Central memory CD8-positive, alpha-beta T cell (primary cell): ENCODE measurements at regions not wholly inside any gene's neighbourhood (a gene's known extent, or its start where the extent isn't known, plus 50 kb on each side); places are given as distances from the start of the nearest gene placed in this dataset.

ENCODE experiments used
- ATAC-seq: fragments of 150-1000 bp; cut with Tn5 transposase; replicated peaks from 2 replicates; pipeline ENCODE4 v1.10.0; 2022; ENCODE audit warnings: mild to moderate bottlenecking, moderate FRiP score, moderate number of reproducible peaks; ENCODE audit not compliant: poor library complexity, severe bottlenecking; ENCODE audit errors: extremely low read depth
- DNase-seq, 2 donors: peaks; one replicate each; pipeline ENCODE4 v3.0.0; 2021; ENCODE audit warnings: low spot score in 2 of 2
- H3K27ac Mint-ChIP-seq: one replicate; pipeline ENCODE4 v1.8.0; 2022; ENCODE audit warnings: low read depth, mild to moderate bottlenecking, moderate library complexity, mixed read lengths
- H3K27me3 Mint-ChIP-seq: one replicate; pipeline ENCODE4 v1.8.0; 2022; ENCODE audit warnings: mixed read lengths
- H3K36me3 Mint-ChIP-seq: one replicate; pipeline ENCODE4 v1.8.0; 2022; ENCODE audit warnings: mild to moderate bottlenecking, moderate library complexity, mixed read lengths; ENCODE audit not compliant: insufficient read depth
- H3K4me1 Mint-ChIP-seq: one replicate; pipeline ENCODE4 v1.8.0; 2022; ENCODE audit warnings: mixed read lengths
- H3K4me3 Mint-ChIP-seq: one replicate; pipeline ENCODE4 v1.8.0; 2022; ENCODE audit warnings: mild to moderate bottlenecking, moderate library complexity, mixed read lengths
- H3K9me3 Mint-ChIP-seq: one replicate; pipeline ENCODE4 v1.8.0; 2022; ENCODE audit warnings: mixed read lengths

- DNase-seq (no peak), ATAC-seq (no peak)
- Mint-ChIP-seq H3K27me3 (no peaks in the 10 kb centered on the region), H3K4me1 (no peaks in the 10 kb centered on the region), H3K36me3 (no peaks in the 10 kb centered on the region), H3K27ac (no peak overlapping the region), H3K4me3 (no peak overlapping the region), H3K9me3 (peaks cover 34% of the 10 kb centered on the region)
Measured at GRCh38 chr4:171759274-171759673, 53.9 kb upstream of the GALNTL6 start.

DNA sequence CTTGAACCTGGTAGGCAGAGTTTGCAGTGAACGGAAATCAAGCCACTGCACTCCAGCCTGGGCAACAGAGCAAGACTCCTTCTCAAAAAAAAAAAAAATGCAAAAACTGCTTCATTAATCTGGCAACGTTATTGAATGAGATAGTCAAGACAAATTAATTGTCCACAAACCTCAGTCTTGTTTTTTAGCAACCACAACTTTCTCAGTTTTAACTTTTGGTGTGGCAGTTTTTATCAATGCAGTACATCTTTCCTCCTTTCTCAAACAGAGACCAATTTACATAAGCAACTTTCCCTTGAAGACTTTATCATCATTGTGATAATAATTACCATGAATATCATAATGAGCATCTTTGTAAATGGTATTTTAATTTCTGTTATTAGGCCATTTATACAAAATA is 61.7 kb upstream of the GALNTL6 start:
- H3K36me3 Mint-ChIP-seq = no peaks in the 10 kb centered on the region
- no peak overlapping the region for H3K4me3 Mint-ChIP-seq
- ATAC-seq (no peak), DNase-seq (no peak)
- no peaks in the 10 kb centered on the region for H3K4me1 Mint-ChIP-seq
- peaks cover 7% of the 10 kb centered on the region for H3K9me3 Mint-ChIP-seq
- no peaks in the 10 kb centered on the region for H3K27me3 Mint-ChIP-seq
- no peak overlapping the region for H3K27ac Mint-ChIP-seq

- Mint-ChIP-seq H3K27me3 (no peaks in the 10 kb centered on the region), H3K36me3 (no peaks in the 10 kb centered on the region), H3K9me3 (peaks cover 4% of the 10 kb centered on the region), H3K4me1 (no peaks in the 10 kb centered on the region), H3K27ac (no peak overlapping the region), H3K4me3 (no peak overlapping the region)
- DNase-seq = no peak
- no peak for ATAC-seq
Measured at GRCh38 chr4:171746418-171746817, 66.8 kb upstream of the GALNTL6 start.

DNA sequence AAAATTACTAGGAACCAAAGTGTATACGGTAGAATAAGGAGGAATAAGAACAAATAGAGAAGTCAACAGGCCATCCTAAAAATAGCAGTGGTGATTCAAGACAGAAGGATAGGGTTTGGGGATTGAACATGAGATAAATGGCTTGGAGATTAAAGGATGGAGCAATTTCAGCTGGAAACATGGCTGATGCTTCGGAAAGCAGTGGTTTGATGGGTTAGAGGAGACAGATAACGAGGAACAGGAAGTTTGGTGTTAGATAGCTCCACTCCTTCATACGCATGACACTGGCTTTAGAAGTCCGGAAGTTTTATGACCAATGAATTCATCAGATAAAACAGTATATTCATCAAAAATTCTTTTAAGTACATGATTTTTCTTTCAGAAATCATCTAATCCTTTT is 70.8 kb upstream of the GALNTL6 start:
- Mint-ChIP-seq H3K27me3 (no peaks in the 10 kb centered on the region), H3K4me3 (no peak overlapping the region), H3K27ac (no peak overlapping the region), H3K36me3 (no peaks in the 10 kb centered on the region), H3K4me1 (no peaks in the 10 kb centered on the region), H3K9me3 (peaks cover 13% of the 10 kb centered on the region)
- ATAC-seq (no peak), DNase-seq (no peak)

DNA sequence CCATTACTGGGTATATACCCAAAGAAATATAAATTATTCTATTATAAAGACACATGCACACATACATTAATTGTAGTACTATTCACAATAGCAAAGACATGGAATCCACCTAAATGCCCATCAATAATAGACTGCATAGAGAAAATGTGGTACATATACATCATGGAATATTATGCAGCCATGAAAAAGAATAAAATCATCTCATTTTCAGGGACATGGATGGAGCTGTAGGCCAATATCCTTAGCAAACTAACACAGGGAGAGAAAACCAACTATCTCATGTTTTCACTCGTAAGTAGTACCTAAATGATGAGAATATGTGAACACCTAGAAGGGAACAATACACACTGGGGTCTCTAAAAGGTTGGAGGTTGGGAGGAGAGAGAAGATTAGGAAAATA is 86.0 kb upstream of the GALNTL6 start:
- H3K9me3 Mint-ChIP-seq = peaks cover 50% of the 10 kb centered on the region
- no peaks in the 10 kb centered on the region for H3K36me3 Mint-ChIP-seq
- DNase-seq (no peak), ATAC-seq (no peak)
- no peaks in the 10 kb centered on the region for H3K27me3 Mint-ChIP-seq
- H3K4me1 Mint-ChIP-seq = no peaks in the 10 kb centered on the region
- no peak overlapping the region for H3K27ac Mint-ChIP-seq
- H3K4me3 Mint-ChIP-seq = no peak overlapping the region

DNA sequence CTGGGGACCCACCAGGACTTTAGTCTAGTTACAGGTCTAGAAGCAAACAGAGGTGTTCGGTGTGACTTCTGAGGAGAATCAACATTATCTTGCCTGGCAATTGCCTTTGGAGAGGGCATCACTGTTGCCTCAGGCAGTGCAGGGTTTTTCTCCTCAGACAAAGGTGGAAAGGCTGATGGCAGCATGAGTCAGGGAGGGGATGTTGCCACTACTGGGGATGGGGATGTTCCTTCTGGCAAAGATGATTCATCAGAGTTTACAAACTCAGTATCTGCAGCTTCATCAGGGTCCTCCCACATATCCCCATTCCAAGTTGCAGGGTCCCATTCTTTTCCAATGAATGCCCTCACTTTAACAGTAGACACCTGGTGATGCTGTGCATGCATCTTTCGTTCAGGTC is 91.3 kb upstream of the GALNTL6 start:
- H3K27ac Mint-ChIP-seq = no peak overlapping the region

DNA sequence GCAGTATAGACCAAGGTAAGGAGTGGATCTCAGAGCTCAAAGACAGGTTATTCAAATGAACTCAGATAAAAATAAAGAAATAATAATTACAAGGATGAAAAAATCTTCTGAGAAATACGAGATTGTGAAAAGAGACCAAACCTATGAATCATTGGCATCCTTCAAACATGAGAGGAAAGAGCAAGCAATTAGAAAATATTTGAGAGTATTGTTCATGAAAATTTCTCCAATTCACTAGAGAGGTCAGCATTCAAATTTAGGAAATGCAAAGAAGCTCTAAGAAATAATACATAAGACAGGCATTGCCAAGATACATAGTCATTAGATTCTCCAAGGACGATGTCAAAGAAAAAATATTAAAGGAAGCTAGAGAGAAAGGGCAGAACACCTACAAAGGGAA is 93.5 kb upstream of the GALNTL6 start:
- DNase-seq = no peak
- Mint-ChIP-seq H3K9me3 (peaks cover 49% of the 10 kb centered on the region), H3K4me1 (no peaks in the 10 kb centered on the region), H3K36me3 (no peaks in the 10 kb centered on the region), H3K27me3 (no peaks in the 10 kb centered on the region), H3K27ac (no peak overlapping the region), H3K4me3 (no peak overlapping the region)
- no peak for ATAC-seq

More for the DNA sequence above, 91.3 kb upstream of the GALNTL6 start:
- Mint-ChIP-seq H3K4me3 (no peak overlapping the region), H3K36me3 (no peaks in the 10 kb centered on the region), H3K27me3 (no peaks in the 10 kb centered on the region), H3K9me3 (peaks cover 60% of the 10 kb centered on the region), H3K4me1 (no peaks in the 10 kb centered on the region)
- ATAC-seq (no peak), DNase-seq (no peak)

- Mint-ChIP-seq H3K4me3 (no peak overlapping the region), H3K36me3 (no peaks in the 10 kb centered on the region), H3K27ac (no peak overlapping the region), H3K4me1 (no peaks in the 10 kb centered on the region), H3K9me3 (peaks cover 42% of the 10 kb centered on the region), H3K27me3 (no peaks in the 10 kb centered on the region)
- DNase-seq (no peak), ATAC-seq (no peak)
Measured at GRCh38 chr4:171718665-171719064, 94.5 kb upstream of the GALNTL6 start.

DNA sequence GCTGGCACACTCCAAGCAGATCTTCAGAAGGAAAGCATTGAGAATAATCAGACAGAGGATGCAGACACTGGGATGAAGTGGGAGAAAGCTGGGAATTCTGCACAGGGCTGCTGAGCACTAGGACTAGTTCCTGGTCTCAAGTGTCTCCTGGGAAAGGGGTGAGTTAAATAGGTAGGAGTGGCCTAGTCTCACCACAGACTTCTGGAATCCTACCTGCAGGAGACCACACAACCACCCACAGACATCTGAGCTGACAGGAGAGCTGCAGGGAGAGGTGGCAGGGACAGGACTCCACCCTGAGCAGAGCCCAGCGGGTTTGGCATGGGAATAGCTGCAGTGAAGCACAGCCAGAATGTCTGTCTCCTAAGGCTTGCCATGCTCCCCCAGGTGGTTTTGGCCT is 95.1 kb upstream of the GALNTL6 start:
- Mint-ChIP-seq H3K4me3 (no peak overlapping the region), H3K4me1 (no peaks in the 10 kb centered on the region), H3K9me3 (peaks cover 36% of the 10 kb centered on the region), H3K27me3 (no peaks in the 10 kb centered on the region), H3K27ac (no peak overlapping the region), H3K36me3 (no peaks in the 10 kb centered on the region)
- no peak for ATAC-seq
- DNase-seq = no peak

- ATAC-seq (no peak), DNase-seq (no peak)
- H3K36me3 Mint-ChIP-seq = no peaks in the 10 kb centered on the region
- peaks cover 28% of the 10 kb centered on the region for H3K9me3 Mint-ChIP-seq
- H3K4me3 Mint-ChIP-seq = no peak overlapping the region
- H3K4me1 Mint-ChIP-seq = no peaks in the 10 kb centered on the region
- H3K27me3 Mint-ChIP-seq = no peaks in the 10 kb centered on the region
- H3K27ac Mint-ChIP-seq = no peak overlapping the region
Measured at GRCh38 chr4:171717231-171717741, 95.9 kb upstream of the GALNTL6 start.

- DNase-seq (no peak), ATAC-seq (no peak)
- H3K4me1 Mint-ChIP-seq = no peaks in the 10 kb centered on the region
- no peak overlapping the region for H3K27ac Mint-ChIP-seq
- no peaks in the 10 kb centered on the region for H3K27me3 Mint-ChIP-seq
- H3K36me3 Mint-ChIP-seq = no peaks in the 10 kb centered on the region
- H3K9me3 Mint-ChIP-seq = peaks cover 16% of the 10 kb centered on the region
- H3K4me3 Mint-ChIP-seq = no peak overlapping the region
Measured at GRCh38 chr4:171715973-171716372, 97.2 kb upstream of the GALNTL6 start.

- ATAC-seq (no peak), DNase-seq (no peak)
- no peak overlapping the region for H3K27ac Mint-ChIP-seq
- peaks cover 14% of the 10 kb centered on the region for H3K9me3 Mint-ChIP-seq
- no peaks in the 10 kb centered on the region for H3K36me3 Mint-ChIP-seq
- H3K4me3 Mint-ChIP-seq = no peak overlapping the region
- H3K4me1 Mint-ChIP-seq = no peaks in the 10 kb centered on the region
- H3K27me3 Mint-ChIP-seq = no peaks in the 10 kb centered on the region
Measured at GRCh38 chr4:171714791-171715454, 98.3 kb upstream of the GALNTL6 start.

GRCh38 chr4:171710743-171711142 is 102.5 kb upstream of the GALNTL6 start:
- no peaks in the 10 kb centered on the region for H3K27me3 Mint-ChIP-seq
- H3K9me3 Mint-ChIP-seq = peaks cover 5% of the 10 kb centered on the region
- no peaks in the 10 kb centered on the region for H3K36me3 Mint-ChIP-seq
- DNase-seq (no peak), ATAC-seq (no peak)
- no peak overlapping the region for H3K27ac Mint-ChIP-seq
- no peak overlapping the region for H3K4me3 Mint-ChIP-seq
- H3K4me1 Mint-ChIP-seq = no peaks in the 10 kb centered on the region
